NCI-H1048 (cell line): ENCODE measurements at regions not wholly inside any gene's neighbourhood (a gene's known extent, or its start where the extent isn't known, plus 50 kb on each side); places are given as distances from the start of the nearest gene placed in this dataset.

Experiments used
- DNase-seq: peaks from one replicate; lab custom pipeline; 2025; lab: John Stamatoyannopoulos, UW

GRCh38 chr4:144202081-144202480 lies 61.6 kb upstream of the GYPA start:
- DNase-seq, result no peak

- no peak for DNase-seq
Measured at GRCh38 chr4:144203155-144203554, 62.6 kb upstream of the GYPA start.

- DNase-seq, result no peak
Measured at GRCh38 chr4:144204431-144204830, 63.9 kb upstream of the GYPA start.

DNA sequence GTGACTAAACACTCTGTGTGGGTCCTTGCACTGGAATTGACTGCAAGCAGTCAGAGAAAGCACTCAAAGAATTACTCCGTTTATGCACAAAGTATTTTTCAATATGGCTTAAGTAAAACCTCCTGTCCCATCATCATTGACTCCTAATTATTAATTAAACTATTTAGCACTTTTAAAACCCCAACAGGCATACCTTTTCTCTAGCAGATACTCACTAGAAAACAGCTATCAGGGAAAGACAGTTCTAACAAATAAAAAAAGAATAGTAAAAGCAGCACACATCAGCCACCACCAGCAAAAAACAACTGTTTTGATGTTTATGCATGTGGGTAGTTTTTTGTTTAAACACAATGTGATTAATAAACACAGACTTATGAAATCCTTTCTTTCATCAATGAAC lies 66.2 kb upstream of the GYPA start:
- DNase-seq, result no peak

DNA sequence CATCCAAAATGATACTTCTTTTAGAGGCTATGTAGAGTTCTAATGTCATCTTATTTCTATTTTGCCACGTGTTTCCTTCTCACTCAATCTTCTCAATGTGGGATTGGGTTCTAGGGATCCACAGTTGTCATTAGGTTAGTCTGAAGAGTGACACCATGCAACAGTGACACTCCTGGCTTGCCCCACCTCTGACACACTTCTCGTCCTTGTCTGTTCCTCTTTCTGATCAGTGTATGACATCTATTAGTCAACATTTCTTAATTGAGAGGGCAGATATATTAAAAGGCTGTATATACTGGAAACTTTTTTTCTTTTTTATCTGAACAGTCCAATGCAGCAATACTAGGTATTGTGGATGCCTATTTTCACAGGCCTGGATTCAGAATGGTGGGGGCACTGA lies 67.6 kb upstream of the GYPA start:
- no peak for DNase-seq

GRCh38 chr4:144209491-144209890 lies 69.0 kb upstream of the GYPA start:
- DNase-seq, result no peak

DNA sequence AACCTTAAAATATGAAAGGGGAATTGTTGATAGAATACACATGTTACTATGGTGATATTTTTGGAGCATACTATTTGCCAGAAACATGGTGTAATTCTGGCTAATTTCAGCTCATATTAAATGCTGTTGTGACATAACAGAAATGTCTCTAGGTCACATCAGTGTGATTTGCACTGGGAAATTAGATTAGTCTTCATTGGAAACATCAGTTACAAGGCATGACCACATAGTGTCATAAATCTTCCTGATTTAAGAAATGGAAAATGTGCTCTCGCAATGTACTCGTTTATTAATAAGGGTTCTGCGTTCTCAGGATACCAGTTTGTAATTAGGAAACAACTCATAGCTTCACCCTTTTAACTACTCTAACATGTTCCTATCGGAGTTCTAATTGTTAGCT lies 72.9 kb upstream of the GYPA start:
- no peak for DNase-seq

DNA sequence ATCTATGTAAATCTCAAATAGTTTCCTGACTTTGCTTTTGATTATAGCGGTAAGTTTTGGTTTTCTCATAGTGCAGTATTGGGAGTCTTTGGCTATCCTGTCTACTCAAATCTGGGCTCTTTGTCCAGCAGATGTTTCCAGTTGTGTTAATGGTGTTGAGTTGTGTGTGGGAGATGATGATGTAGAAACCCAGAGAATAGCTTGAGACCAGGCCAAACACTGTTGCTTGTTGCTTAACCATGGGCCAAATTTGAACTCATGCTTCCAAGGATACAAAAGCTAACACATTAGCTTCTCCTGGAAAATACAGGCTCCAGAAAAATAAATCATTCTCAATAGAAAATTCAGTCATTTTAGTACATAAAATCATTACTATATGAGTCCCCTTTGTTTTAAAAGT lies 82.6 kb upstream of the GYPA start:
- no peak for DNase-seq

DNA sequence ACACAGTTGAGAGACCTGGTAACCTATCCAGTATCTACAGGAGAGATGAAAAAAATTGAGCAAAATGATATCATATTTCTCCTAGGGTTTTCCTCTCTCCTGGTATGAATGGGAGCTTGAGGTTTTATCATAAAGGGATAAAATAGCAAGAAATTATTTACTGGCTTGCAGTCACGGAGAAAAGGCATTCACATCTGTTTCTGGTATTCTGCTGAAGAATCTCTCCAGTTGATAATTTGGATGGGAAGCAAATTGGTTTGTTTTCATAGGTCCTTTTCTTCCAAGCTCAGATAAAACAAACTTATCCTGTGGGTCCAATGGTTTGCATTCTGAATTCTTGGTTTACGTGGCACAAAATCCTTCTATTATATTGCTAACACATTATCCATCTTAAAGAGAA lies 83.1 kb upstream of the GYPA start:
- DNase-seq, result no peak

- no peak for DNase-seq
Measured at GRCh38 chr4:144259285-144259684, 118.8 kb upstream of the GYPA start.

DNA sequence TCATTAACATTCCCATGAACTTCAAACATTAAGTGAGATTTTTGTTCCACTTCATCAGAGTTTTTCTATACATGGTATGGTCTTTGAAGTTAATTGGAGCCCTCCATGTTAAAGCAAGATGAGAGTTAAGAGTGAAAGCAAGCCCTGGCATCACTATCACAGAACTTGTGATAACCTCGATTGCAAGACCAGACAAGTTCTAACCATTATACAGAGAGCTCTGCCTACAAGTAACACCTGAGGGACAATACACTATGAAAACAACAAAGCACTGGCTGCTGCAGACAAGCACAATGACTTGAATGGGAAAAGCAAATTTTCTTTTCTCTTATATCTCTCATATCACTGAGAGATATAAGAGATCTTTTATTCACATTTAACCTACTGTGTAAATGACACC lies 126.6 kb upstream of the GYPA start:
- DNase-seq, result no peak

- no peak for DNase-seq
Measured at GRCh38 chr4:144280688-144281087, 140.2 kb upstream of the GYPA start.

- no peak for DNase-seq
Measured at GRCh38 chr4:144283526-144283925, 143.0 kb upstream of the GYPA start.

DNA sequence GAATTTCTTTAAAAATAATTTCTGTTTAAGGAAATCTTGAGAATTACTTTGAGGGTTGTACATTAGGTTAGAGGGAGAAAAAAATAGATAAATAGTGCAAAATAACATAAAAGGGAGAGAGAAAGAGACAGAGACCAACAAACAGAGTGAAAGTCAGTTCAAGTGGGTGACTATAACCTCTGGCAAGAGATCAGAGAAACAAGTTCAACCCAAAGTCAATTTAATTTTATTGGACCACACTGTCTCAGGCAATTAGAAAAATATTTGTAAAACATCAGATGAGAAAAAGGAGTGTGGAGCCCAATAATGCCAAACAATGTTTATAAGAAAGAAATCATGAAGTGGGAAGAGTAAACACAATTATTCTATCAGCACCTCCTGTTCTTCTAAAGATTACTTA lies 143.5 kb upstream of the GYPA start:
- no peak for DNase-seq

DNA sequence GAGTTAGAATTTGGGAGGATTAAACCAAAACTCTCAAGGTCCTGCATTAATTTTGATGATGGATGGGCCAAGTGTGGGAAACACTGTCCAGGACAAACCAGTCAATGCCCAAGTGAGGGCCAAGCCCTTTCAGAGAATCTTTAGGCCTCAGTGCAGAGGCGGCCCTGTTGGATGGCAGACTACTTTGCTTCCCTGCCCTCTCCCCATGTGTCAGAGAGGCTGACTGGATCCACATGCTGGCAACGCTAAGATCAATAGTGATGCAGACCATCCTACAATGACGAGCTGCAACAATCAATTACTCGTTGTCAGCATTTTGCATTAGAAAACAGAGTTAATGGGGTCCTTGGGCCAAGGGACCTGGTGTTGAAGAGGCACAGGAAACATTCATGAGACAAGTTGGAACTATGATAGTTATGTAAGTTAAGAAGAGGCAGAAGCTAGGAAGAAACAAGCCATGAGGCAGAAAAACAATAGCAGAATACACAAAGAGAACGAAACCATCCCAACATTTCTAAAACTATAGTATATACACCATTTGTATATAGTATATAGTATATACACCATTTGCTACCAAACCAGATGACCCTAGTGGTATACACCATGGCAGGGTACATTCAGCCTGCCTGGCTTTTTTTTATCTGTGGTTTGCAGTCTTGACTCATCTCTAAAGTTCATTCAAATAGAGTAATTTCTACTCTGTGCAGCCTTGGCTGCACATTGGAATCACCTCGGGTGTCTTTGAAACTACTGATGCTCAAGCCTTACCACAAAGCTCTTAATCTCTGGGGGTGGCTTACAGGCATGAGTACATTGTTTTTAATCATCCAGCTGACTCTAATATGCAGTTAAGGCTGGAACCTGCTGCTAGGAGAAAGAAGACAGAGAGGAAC lies 147.7 kb upstream of the GYPA start:
- no peak for DNase-seq

DNA sequence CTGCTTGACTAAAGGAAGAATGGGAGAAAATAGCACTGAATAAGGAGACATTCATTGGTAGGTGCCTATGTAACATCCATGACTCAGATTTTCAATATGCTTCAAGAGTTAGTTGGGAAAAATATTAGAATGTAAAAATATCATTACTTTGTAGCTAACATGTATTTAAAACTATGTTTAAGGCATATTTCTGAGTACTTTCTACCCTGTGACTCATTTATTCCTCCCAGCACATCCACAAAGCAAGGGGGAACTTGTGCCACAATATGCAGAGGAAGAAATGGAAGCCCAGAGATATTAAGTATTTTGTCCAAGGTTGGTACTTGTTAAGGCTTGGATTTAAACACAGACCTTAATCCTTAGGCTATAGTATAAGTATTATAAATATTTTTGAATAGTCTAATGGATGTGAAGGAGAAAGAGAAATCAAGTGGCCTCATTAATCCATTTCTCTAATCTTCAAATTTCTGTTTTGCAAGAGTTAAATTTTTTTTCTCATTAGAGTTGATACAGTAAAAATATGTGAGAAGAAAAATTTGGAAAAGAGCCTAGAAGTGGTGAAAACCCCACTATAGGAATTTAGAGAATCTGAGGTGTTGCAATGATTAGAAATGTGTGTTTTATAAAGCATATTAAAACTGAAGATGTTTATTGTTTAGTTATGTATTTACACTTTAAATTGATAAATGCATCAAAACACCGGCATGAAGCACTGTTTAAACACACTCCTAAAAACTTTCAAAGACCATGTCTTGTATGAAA lies 149.3 kb upstream of the GYPA start:
- DNase-seq, result no peak

- no peak for DNase-seq
Measured at GRCh38 chr4:144291164-144291563, 150.6 kb upstream of the GYPA start.

DNA sequence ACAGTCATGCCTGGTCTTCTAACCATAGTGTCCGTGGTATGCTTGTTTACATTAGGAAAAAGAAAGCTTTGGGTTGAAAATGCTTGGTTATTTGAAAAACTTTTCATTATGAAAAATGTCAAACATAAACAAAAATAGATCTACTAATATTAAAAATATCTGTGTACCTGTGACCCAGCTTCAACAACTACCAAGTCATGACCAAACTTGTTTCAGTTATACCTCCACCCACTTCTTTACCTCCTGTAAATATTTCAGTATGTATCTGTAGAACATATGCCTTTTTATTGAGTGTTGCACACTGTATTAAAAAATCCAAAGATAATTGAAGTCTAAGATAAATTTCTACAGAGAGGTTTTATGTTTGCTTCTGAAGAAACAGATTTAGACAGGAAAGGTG lies 153.7 kb upstream of the GYPA start:
- no peak for DNase-seq

GRCh38 chr4:144295286-144295995 lies 154.9 kb upstream of the GYPA start:
- DNase-seq, result no peak

DNA sequence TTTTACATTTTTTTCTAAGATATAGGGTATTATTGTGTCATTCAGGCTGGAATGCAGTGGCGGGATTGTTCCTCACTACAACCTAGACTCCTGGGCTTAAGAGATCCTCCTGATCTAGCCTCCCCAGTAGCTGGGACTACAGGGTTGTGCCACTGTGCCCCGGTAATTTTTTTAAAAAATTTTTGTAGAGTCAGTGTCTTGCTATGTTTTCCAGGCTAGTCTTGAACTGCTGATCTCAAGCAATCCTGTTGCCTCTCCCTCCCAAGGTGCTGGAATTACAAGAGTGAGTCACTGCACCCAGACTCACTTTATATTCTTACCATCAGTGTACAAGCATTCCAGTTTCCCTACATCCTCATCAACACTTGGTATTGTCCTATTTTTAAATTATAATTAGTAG lies 156.4 kb upstream of the GYPA start:
- no peak for DNase-seq

- DNase-seq, result no peak
Measured at GRCh38 chr4:144298519-144298918, 158.0 kb upstream of the GYPA start.

GRCh38 chr4:144300616-144301015 lies 160.1 kb upstream of the GYPA start:
- no peak for DNase-seq
